GM23338 (cell line): ENCODE measurements at regions not wholly inside any gene's neighbourhood (a gene's known extent, or its start where the extent isn't known, plus 50 kb on each side); places are given as distances from the start of the nearest gene placed in this dataset.

Experiments used
- ATAC-seq: fragments of 200-7000 bp; cut with Tn5 transposase; 3 replicates; pipeline ENCODE4 v1.9.1; 2020
- DNase-seq: peaks from one replicate; pipeline ENCODE4 v3.0.0-alpha.2; 2015; ENCODE audit warnings: low spot score
- H2AFZ ChIP-seq: fragments of 200-600 bp; sonication (generic); 2 replicates; pipeline ENCODE4 v1.8.0; 2016; ENCODE audit warnings: antibody characterized with exemption, mild to moderate bottlenecking, moderate library complexity
- H3F3A ChIP-seq: fragments of 200-600 bp; sonication (generic); replicated peaks from 2 replicates; pipeline ENCODE4 v1.8.0; 2017; ENCODE audit warnings: antibody characterized with exemption, mixed run types, low read depth
- H3K27ac ChIP-seq: fragments of 200-600 bp; sonication (generic); 2 replicates; pipeline ENCODE4 v1.6.1; 2016; ENCODE audit warnings: low read depth
- H3K27me3 ChIP-seq: fragments of 200-600 bp; sonication (generic); 2 replicates; pipeline ENCODE4 v1.8.0; 2016; ENCODE audit warnings: mild to moderate bottlenecking, mixed run types, moderate library complexity; ENCODE audit not compliant: insufficient read depth
- H3K36me3 ChIP-seq: fragments of 200-600 bp; sonication (generic); 2 replicates; pipeline ENCODE4 v1.8.0; 2016; ENCODE audit warnings: mild to moderate bottlenecking; ENCODE audit not compliant: insufficient read depth
- H3K4me1 ChIP-seq: fragments of 200-600 bp; sonication (generic); 2 replicates; pipeline ENCODE4 v1.8.0; 2016; ENCODE audit warnings: mild to moderate bottlenecking, moderate library complexity; ENCODE audit not compliant: insufficient read depth
- H3K4me2 ChIP-seq: fragments of 200-600 bp; sonication (generic); 2 replicates; pipeline ENCODE4 v1.7.1; 2017; ENCODE audit warnings: mixed run types
- H3K4me3 ChIP-seq: fragments of 200-600 bp; sonication (generic); 2 replicates; pipeline ENCODE4 v1.6.1; 2016; ENCODE audit warnings: mixed run types
- H3K79me2 ChIP-seq: fragments of 200-600 bp; sonication (generic); replicated peaks from 2 replicates; pipeline ENCODE4 v1.8.0; 2017; ENCODE audit warnings: mild to moderate bottlenecking; ENCODE audit not compliant: insufficient read depth
- H3K9me2 ChIP-seq: fragments of 200-600 bp; sonication (generic); 2 replicates; pipeline ENCODE4 v1.8.0; 2017; ENCODE audit not compliant: insufficient read depth
- H4K20me1 ChIP-seq: fragments of 200-600 bp; sonication (generic); replicated peaks from 2 replicates; pipeline ENCODE4 v1.8.0; 2017; ENCODE audit warnings: mild to moderate bottlenecking; ENCODE audit not compliant: insufficient read depth
- H3K27ac Mint-ChIP-seq: 2 replicates; pipeline ENCODE4 v1.8.0; 2020; ENCODE audit warnings: inconsistent platforms, mild to moderate bottlenecking, moderate library complexity, mixed read lengths
- H3K27me3 Mint-ChIP-seq: 3 replicates; pipeline ENCODE4 v1.8.0; 2022; ENCODE audit warnings: low read depth, mild to moderate bottlenecking, moderate library complexity, mixed read lengths, inconsistent platforms; ENCODE audit not compliant: insufficient read depth, poor library complexity
- H3K36me3 Mint-ChIP-seq: 3 replicates; pipeline ENCODE4 v1.8.0; 2021; ENCODE audit warnings: low read depth, mild to moderate bottlenecking, inconsistent platforms, moderate library complexity, mixed read lengths
- H3K4me1 Mint-ChIP-seq: 3 replicates; pipeline ENCODE4 v1.8.0; 2020; ENCODE audit warnings: mild to moderate bottlenecking, inconsistent platforms, mixed read lengths
- H3K4me3 Mint-ChIP-seq: 3 replicates; pipeline ENCODE4 v1.8.0; 2021; ENCODE audit warnings: moderate library complexity, mild to moderate bottlenecking, inconsistent platforms, mixed read lengths
- H3K9me3 Mint-ChIP-seq: 3 replicates; pipeline ENCODE4 v1.8.0; 2020; ENCODE audit warnings: moderate library complexity, mild to moderate bottlenecking, inconsistent platforms, mixed read lengths
- CREB1 ChIP-seq: fragments of 250-450 bp; sonication (Bioruptor Pico); IDR thresholded peaks from 2 replicates; pipeline ENCODE4 v1.5.0; 2020; ENCODE audit warnings: low read depth, mild to moderate bottlenecking, moderate library complexity
- CTCF ChIP-seq, 2 experiments: fragments of 200-600 bp in 1 of 2; sonication (generic) in 1 of 2; conservative IDR thresholded peaks; 2 replicates each; pipeline versions ENCODE4 v1.5.1 to v1.6.1; 2016 to 2017; ENCODE audit warnings: antibody characterized with exemption in 2 of 2, low read depth in 2 of 2, mild to moderate bottlenecking in 2 of 2, moderate library complexity in 1 of 2
- ETS1 ChIP-seq: IDR thresholded peaks from 2 replicates; pipeline ENCODE4 v1.6.1; 2016; ENCODE audit warnings: antibody characterized with exemption
- EZH2 ChIP-seq: fragments of 200-600 bp; sonication (generic); IDR thresholded peaks from one replicate; pipeline ENCODE4 v1.8.0; 2017; ENCODE audit warnings: antibody characterized with exemption, mild to moderate bottlenecking, low read depth; ENCODE audit not compliant: unreplicated experiment
- EZH2phosphoT487 ChIP-seq: fragments of 200-600 bp; sonication (generic); IDR thresholded peaks from one replicate; pipeline ENCODE4 v1.8.1; 2018; ENCODE audit warnings: antibody characterized with exemption; ENCODE audit not compliant: unreplicated experiment
- JUNB ChIP-seq: IDR thresholded peaks from one replicate; pipeline ENCODE4 v1.6.1; 2016; ENCODE audit warnings: antibody characterized with exemption; ENCODE audit not compliant: unreplicated experiment
- NANOG ChIP-seq: IDR thresholded peaks from 2 replicates; pipeline ENCODE4 v1.6.1; 2016; ENCODE audit warnings: antibody characterized with exemption, borderline replicate concordance
- POLR2AphosphoS5 ChIP-seq: IDR thresholded peaks from 2 replicates; pipeline ENCODE4 v1.6.1; 2016; ENCODE audit warnings: antibody characterized with exemption, low read depth
- REST ChIP-seq: IDR thresholded peaks from one replicate; pipeline ENCODE4 v1.6.1; 2018; ENCODE audit warnings: antibody characterized with exemption; ENCODE audit not compliant: unreplicated experiment
- STAT1 ChIP-seq: IDR thresholded peaks from one replicate; pipeline ENCODE4 v1.6.1; 2016; ENCODE audit warnings: antibody characterized with exemption; ENCODE audit not compliant: unreplicated experiment
- ZNF114 ChIP-seq: fragments of 250-450 bp; sonication (Bioruptor Pico); IDR thresholded peaks from 2 replicates; pipeline ENCODE4 v1.5.0; 2020; ENCODE audit warnings: mild to moderate bottlenecking, moderate library complexity
- ZNF331 ChIP-seq: fragments of 250-450 bp; sonication (Bioruptor Pico); IDR thresholded peaks from 2 replicates; pipeline ENCODE4 v1.5.0; 2020; ENCODE audit warnings: low read depth, mild to moderate bottlenecking, moderate library complexity

GRCh38 chr18:8910843-8911242 is 191.7 kb upstream of the NDUFV2 start:
- Histone ChIP-seq H2AFZ (no peak overlapping the region), H3K4me2 (no peak overlapping the region), H3F3A (no peaks in the 10 kb centered on the region), H3K27me3 (no peaks in the 10 kb centered on the region), H3K4me3 (no peak overlapping the region), H3K4me1 (peaks cover 10% of the 10 kb centered on the region; the same call in 1 of the 2 replicates), H3K9me2 (no peaks in the 10 kb centered on the region), H3K27ac (no peak overlapping the region), H3K79me2 (no peaks in the 10 kb centered on the region), H4K20me1 (no peaks in the 10 kb centered on the region), H3K36me3 (no peaks in the 10 kb centered on the region)
- TF ChIP-seq NANOG: no peak
- TF ChIP-seq REST: no peak
- no peak for TF ChIP-seq EZH2
- TF ChIP-seq ZNF114 (CRISPR knock-in tag): no peak
- no peak for TF ChIP-seq JUNB
- no peak for TF ChIP-seq STAT1
- no peak for TF ChIP-seq POLR2AphosphoS5
- TF ChIP-seq ETS1: no peak
- Mint-ChIP-seq H3K36me3 (peaks cover 36% of the 10 kb centered on the region), H3K27me3 (peaks cover 7% of the 10 kb centered on the region), H3K4me1 (peaks cover 7% of the 10 kb centered on the region), H3K4me3 (no peak overlapping the region), H3K27ac (no peak overlapping the region), H3K9me3 (peaks cover 57% of the 10 kb centered on the region)
- DNase-seq (no peak), ATAC-seq (no peak)

GRCh38 chr18:8911408-8912340 is 190.8 kb upstream of the NDUFV2 start:
- DNase-seq (no peak), ATAC-seq (no peak)
- Histone ChIP-seq H3K9me2 (no peaks in the 10 kb centered on the region), H4K20me1 (no peaks in the 10 kb centered on the region), H3K79me2 (no peaks in the 10 kb centered on the region), H3K4me2 (no peak overlapping the region), H3F3A (no peaks in the 10 kb centered on the region), H3K4me1 (peaks cover 10% of the 10 kb centered on the region; the same call in 1 of the 2 replicates), H3K27me3 (no peaks in the 10 kb centered on the region), H3K4me3 (no peak overlapping the region), H3K36me3 (no peaks in the 10 kb centered on the region), H2AFZ (peak overlapping the region; percentile 88; the same call in 1 of the 2 replicates), H3K27ac (no peak overlapping the region)
- Mint-ChIP-seq H3K36me3 (peaks cover 32% of the 10 kb centered on the region), H3K9me3 (peaks cover 52% of the 10 kb centered on the region), H3K4me3 (no peak overlapping the region), H3K4me1 (peaks cover 7% of the 10 kb centered on the region), H3K27me3 (peaks cover 7% of the 10 kb centered on the region), H3K27ac (no peak overlapping the region)
- no peak for TF ChIP-seq STAT1
- no peak for TF ChIP-seq REST
- TF ChIP-seq EZH2: no peak
- no peak for TF ChIP-seq ZNF331
- TF ChIP-seq JUNB: no peak
- no peak for TF ChIP-seq CREB1
- no peak for TF ChIP-seq NANOG
- TF ChIP-seq EZH2phosphoT487: no peak
- TF ChIP-seq CTCF (conservative IDR thresholded peaks at IDR 0.05; ENCODE audit: low read depth in 2 of 2): no peak
